Heart right ventricle (tissue), 16 donors: ENCODE measurements at regions not wholly inside any gene's neighbourhood (a gene's known extent, or its start where the extent isn't known, plus 50 kb on each side); places are given as distances from the start of the nearest gene placed in this dataset.

ENCODE experiments used
- ATAC-seq, 8 donors: fragments of 200-7000 bp; cut with Tn5 transposase; one replicate each; pipeline ENCODE4 v1.9.1; 2020; ENCODE audit warnings: mild to moderate bottlenecking in 8 of 8, moderate library complexity in 8 of 8, moderate number of reproducible peaks in 1 of 8
- DNase-seq, 2 donors: peaks; one replicate each; pipeline ENCODE4 v3.0.0-alpha.2; 2020
- H3K27ac ChIP-seq, 10 donors: fragments of 200-600 bp; sonication (generic) in 2 of 10; one replicate each; pipeline versions ENCODE4 v1.5.0 to v1.8.0; 2020 to 2022; ENCODE audit warnings: mild to moderate bottlenecking in 3 of 10
- H3K27me3 ChIP-seq, 7 donors: fragments of 200-600 bp; one replicate each; pipeline ENCODE4 v1.8.0; 2021 to 2022; ENCODE audit warnings: mild to moderate bottlenecking in 2 of 7
- H3K36me3 ChIP-seq, 9 donors: fragments of 200-600 bp; sonication (generic) in 1 of 9; one replicate each; pipeline versions ENCODE4 v1.5.0 to v1.8.0; 2020 to 2022; ENCODE audit warnings: mild to moderate bottlenecking in 2 of 9
- H3K4me1 ChIP-seq, 9 donors: fragments of 200-600 bp; sonication (generic) in 1 of 9; one replicate each; pipeline versions ENCODE4 v1.5.0 to v1.8.0; 2020 to 2022; ENCODE audit warnings: mild to moderate bottlenecking in 4 of 9
- H3K4me3 ChIP-seq, 10 donors: fragments of 200-600 bp; sonication (generic) in 2 of 10; one replicate each; pipeline versions ENCODE4 v1.5.0 to v1.8.0; 2020 to 2022; ENCODE audit warnings: mild to moderate bottlenecking in 7 of 10, moderate library complexity in 2 of 10
- H3K9me3 ChIP-seq, 11 donors: fragments of 200-600 bp in 10 of 11; sonication (generic) in 2 of 11; one replicate each; pipeline versions ENCODE4 v1.5.0 to v1.8.0; 2013 to 2022; ENCODE audit warnings: mild to moderate bottlenecking in 2 of 11, control low read depth in 1 of 11, moderate library complexity in 1 of 11
- CTCF ChIP-seq, 9 donors: fragments of 200-600 bp; sonication (generic) in 2 of 9; IDR thresholded peaks; one replicate each; pipeline versions ENCODE4 v1.5.0 to v1.8.0; 2021 to 2022; ENCODE audit warnings: antibody characterized with exemption in 9 of 9, mild to moderate bottlenecking in 5 of 9, moderate library complexity in 1 of 9
- WGBS, 2 donors: extraction: QIAGEN DNeasy Blood & Tissue Kit; methylation state at CpG; one replicate each; pipeline ENCODE4 v1.1.7; 2013; ENCODE audit warnings: inconsistent platforms in 1 of 2; 5-methylcytosine and 5-hydroxymethylcytosine counted together
- intact Hi-C, 10 donors: fragments of 100-400 bp; cut with DNase I; formaldehyde crosslinking; loops; one replicate each; pipeline versions ENCODE4 v1.11.1 to v1.14.2; 2022
- donor health status: Arrhythmogenic right ventricular cardiomyopathy.
- donor health status: ischemic (EF 13 %, LVEDD 7.1; RV severe dilation, severe dysfunction).
- donor health status: healthy with polysubstance abuse.
- donor health status: DM: no; HTN: yes; CAD: no.
- donor health status: DM: no; HTN: no; CAD: no.
- donor health status: ischemic (EF 25% LVEDD 6.9; RV normal size, moderate dysfunction).
- donor health status: ischemic (EF 25% LVEDD 5.7; RV mildly dilated, moderate dysfunction).
- donor health status: healthy.
- donor health status: DM: yes; HTN: yes; CAD: no.
- donor health status: Ischemic cardiomyopathy.
- donor health status: ischemic (EF 35%, LVEDD 5.7; RV mildly dilated, moderate dysfunction).
- donor health status: nonischemic (EF 11% LVEDD 7.7; RV severe dilation, severe dysfunction).
- donor health status: DM: yes; HTN: yes; CAD: no.
- donor health status: PGD.
- donor health status: ischemic (EF 29% LVEDD 5.4; RV normal size, mild dysfunction).
- donor health status: nonischemic (EF 23%, LVEDD 6.1; RV moderate dilation, normal function).

GRCh38 chr18:40534723-40535122, 1420.3 kb upstream of the PIK3C3 start:
- no peaks in the 10 kb centered on the region for H3K4me1 ChIP-seq
- intact Hi-C loops: no loop called here
- H3K27ac ChIP-seq: no peak overlapping the region
- H3K27me3 ChIP-seq: no peaks in the 10 kb centered on the region
- WGBS, 2 donors: 68 to 71% methylated on average over 2 of the region's 2 CpGs
- no peak overlapping the region for H3K4me3 ChIP-seq
- ATAC-seq: no peak
- TF ChIP-seq CTCF (IDR thresholded peaks at IDR 0.05): no peak
- no peaks in the 10 kb centered on the region for H3K9me3 ChIP-seq
- DNase-seq: no peak
- no peaks in the 10 kb centered on the region for H3K36me3 ChIP-seq

GRCh38 chr18:40532046-40532445, 1423.0 kb upstream of the PIK3C3 start:
- Histone ChIP-seq H3K4me3 (no peak overlapping the region), H3K27ac (no peak overlapping the region), H3K4me1 (no peaks in the 10 kb centered on the region), H3K27me3 (no peaks in the 10 kb centered on the region), H3K9me3 (no peaks in the 10 kb centered on the region), H3K36me3 (no peaks in the 10 kb centered on the region)
- 57 to 75% methylated on average over 1 of the region's 1 CpG for WGBS, 2 donors
- DNase-seq: no peak
- intact Hi-C loops: no loop called here
- no peak for ATAC-seq
- no peak for TF ChIP-seq CTCF (IDR thresholded peaks at IDR 0.05)

DNA sequence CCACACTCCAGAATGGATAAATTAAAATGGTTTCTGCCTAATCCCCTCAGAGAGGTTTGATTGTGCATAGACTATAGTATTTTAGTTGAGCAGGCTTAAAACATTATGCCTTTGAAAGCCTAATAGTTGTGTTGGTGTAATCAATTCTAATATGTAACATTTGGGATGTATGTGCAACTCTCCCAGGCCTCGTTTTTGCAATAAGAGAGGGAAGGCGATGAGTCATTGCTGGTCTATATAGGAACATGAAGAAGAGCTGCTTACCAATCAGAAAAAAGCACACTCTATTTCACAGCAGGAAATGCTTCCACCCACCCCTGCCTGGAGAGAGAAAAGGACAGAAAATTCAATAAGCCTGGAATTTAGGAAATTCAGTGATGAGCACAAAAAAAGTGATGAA, 1424.0 kb upstream of the PIK3C3 start:
- TF ChIP-seq CTCF (IDR thresholded peaks at IDR 0.05): no peak

GRCh38 chr18:40529478-40529877, 1425.6 kb upstream of the PIK3C3 start:
- Histone ChIP-seq H3K27me3 (no peaks in the 10 kb centered on the region), H3K27ac (no peak overlapping the region), H3K4me1 (no peaks in the 10 kb centered on the region), H3K9me3 (no peaks in the 10 kb centered on the region), H3K36me3 (no peaks in the 10 kb centered on the region), H3K4me3 (no peak overlapping the region)
- no peak for ATAC-seq
- DNase-seq: no peak
- 27 to 49% methylated on average over 1 of the region's 1 CpG for WGBS, 2 donors
- TF ChIP-seq CTCF (IDR thresholded peaks at IDR 0.05): no peak
- intact Hi-C loops: no loop called here

More for the DNA sequence above, 1424.0 kb upstream of the PIK3C3 start:
- Histone ChIP-seq H3K27me3 (no peaks in the 10 kb centered on the region), H3K4me1 (no peaks in the 10 kb centered on the region), H3K27ac (no peak overlapping the region), H3K36me3 (no peaks in the 10 kb centered on the region), H3K4me3 (no peak overlapping the region), H3K9me3 (no peaks in the 10 kb centered on the region)
- DNase-seq (no peak), ATAC-seq (no peak)
- 67 to 73% methylated on average over 2 of the region's 2 CpGs for WGBS, 2 donors
- intact Hi-C loops: no loop called here

GRCh38 chr18:40524881-40525280, 1430.2 kb upstream of the PIK3C3 start:
- intact Hi-C loops: no loop called here
- H3K4me1 ChIP-seq: no peaks in the 10 kb centered on the region

More at GRCh38 chr18:40524881-40525280, 1430.2 kb upstream of the PIK3C3 start:
- H3K36me3 ChIP-seq: no peaks in the 10 kb centered on the region
- no peaks in the 10 kb centered on the region for H3K9me3 ChIP-seq
- H3K27ac ChIP-seq: no peak overlapping the region
- no peaks in the 10 kb centered on the region for H3K27me3 ChIP-seq
- 67 to 68% methylated on average over 1 of the region's 1 CpG for WGBS, 2 donors
- DNase-seq (no peak), ATAC-seq (no peak)
- no peak for TF ChIP-seq CTCF (IDR thresholded peaks at IDR 0.05)
- no peak overlapping the region for H3K4me3 ChIP-seq
